ENCODE measurements at regions not wholly inside any gene's neighbourhood (a gene's known extent, or its start where the extent isn't known, plus 50 kb on each side); places are given as distances from the start of the nearest gene placed in this dataset.

DNA sequence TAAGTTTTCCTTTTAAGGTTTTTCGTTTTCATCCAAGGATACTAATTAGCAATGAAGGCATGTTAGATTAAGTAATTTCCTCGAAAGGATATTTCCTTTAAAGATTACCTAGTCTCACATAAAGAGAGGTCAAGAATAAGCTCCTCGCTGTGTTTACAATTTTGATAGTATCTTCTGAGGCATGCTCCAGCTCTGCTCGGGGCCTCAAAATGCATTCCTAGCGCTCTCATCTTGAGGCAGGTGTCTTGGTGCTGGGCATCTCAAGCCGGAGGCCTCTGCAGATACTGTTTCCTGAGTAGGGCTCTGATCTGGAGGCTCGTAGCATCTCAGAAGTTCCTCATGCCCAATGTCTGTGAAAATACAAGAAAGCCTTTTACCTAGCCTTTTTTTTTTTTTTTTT, 128.6 kb upstream of the SNX19 start:
- TF ChIP-seq, protein P1, sequence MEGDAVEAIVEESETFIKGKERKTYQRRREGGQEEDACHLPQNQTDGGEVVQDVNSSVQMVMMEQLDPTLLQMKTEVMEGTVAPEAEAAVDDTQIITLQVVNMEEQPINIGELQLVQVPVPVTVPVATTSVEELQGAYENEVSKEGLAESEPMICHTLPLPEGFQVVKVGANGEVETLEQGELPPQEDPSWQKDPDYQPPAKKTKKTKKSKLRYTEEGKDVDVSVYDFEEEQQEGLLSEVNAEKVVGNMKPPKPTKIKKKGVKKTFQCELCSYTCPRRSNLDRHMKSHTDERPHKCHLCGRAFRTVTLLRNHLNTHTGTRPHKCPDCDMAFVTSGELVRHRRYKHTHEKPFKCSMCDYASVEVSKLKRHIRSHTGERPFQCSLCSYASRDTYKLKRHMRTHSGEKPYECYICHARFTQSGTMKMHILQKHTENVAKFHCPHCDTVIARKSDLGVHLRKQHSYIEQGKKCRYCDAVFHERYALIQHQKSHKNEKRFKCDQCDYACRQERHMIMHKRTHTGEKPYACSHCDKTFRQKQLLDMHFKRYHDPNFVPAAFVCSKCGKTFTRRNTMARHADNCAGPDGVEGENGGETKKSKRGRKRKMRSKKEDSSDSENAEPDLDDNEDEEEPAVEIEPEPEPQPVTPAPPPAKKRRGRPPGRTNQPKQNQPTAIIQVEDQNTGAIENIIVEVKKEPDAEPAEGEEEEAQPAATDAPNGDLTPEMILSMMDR (conservative IDR thresholded peaks at IDR 0.05 in 1 of 2, IDR thresholded peaks at IDR 0.05 in 1 of 2; ENCODE audit: low read depth in 1 of 2, low read length in 2 of 2) = no peak
- no peak for TF ChIP-seq EZH2 (IDR thresholded peaks at IDR 0.05; ENCODE audit: low read length, missing control alignments)
- Histone ChIP-seq H3K79me2 (ENCODE audit: control insufficient read depth, insufficient read depth, low read length) (no peaks in the 10 kb centered on the region), H4K20me1 (ENCODE audit: control insufficient read depth, extremely low read depth, insufficient read depth, low read length) (no peaks in the 10 kb centered on the region), H2AFZ (ENCODE audit: low read length) (no peak overlapping the region), H3K4me2 (ENCODE audit: extremely low read depth, insufficient read depth, low read length) (no peak overlapping the region), H3K9me3 (ENCODE audit: control insufficient read depth, insufficient read depth, low read depth, low read length) (no peaks in the 10 kb centered on the region), H3K27ac (ENCODE audit: insufficient read depth, low read length) (no peak overlapping the region), H3K4me3 (replicated peaks in 1 of 4; ENCODE audit: control extremely low read depth in 1 of 4, insufficient read depth in 1 of 4, low read depth in 3 of 4, low read length in 4 of 4) (no peak overlapping the region), H3K9ac (ENCODE audit: insufficient read depth, low read length) (no peak overlapping the region), H3K4me1 (ENCODE audit: control insufficient read depth, extremely low read depth, insufficient read depth, low read length) (peaks cover 4% of the 10 kb centered on the region), H3K27me3 (ENCODE audit: control insufficient read depth, insufficient read depth, low read length) (peaks cover 3% of the 10 kb centered on the region), H3K36me3 (ENCODE audit: control insufficient read depth, insufficient read depth, low read length) (no peaks in the 10 kb centered on the region)
- no peak for DNase-seq (ENCODE audit: low read depth in 2 of 2)

DNA sequence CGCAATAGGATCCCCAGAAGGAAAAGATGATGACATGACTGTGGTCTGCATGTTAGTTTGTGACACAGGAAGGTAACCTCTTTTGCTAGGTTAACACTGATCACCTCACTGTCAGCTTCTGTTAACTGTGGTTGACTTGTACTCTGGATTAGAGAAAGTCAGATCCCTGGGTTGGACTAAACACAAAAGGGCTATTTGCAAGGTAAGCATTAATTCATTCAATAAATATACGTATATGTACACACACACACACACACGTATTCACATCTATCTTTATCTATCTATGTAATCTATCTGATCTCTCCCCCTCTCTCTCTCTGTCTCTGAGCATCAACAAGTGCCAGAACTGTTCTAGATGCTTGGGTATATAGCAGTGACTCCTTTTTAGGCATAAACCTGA, 136.1 kb upstream of the SNX19 start:
- no peak overlapping the region for H3K4me2 ChIP-seq (ENCODE audit: extremely low read depth, insufficient read depth, low read length)
- no peak overlapping the region for H2AFZ ChIP-seq (ENCODE audit: low read length)
- no peaks in the 10 kb centered on the region for H3K36me3 ChIP-seq (ENCODE audit: control insufficient read depth, insufficient read depth, low read length)
- H3K27ac ChIP-seq (ENCODE audit: insufficient read depth, low read length) = no peak overlapping the region
- DNase-seq (ENCODE audit: low read depth in 2 of 2) = no peak
- no peaks in the 10 kb centered on the region for H3K9me3 ChIP-seq (ENCODE audit: control insufficient read depth, insufficient read depth, low read depth, low read length)
- no peak overlapping the region for H3K4me3 ChIP-seq (replicated peaks in 1 of 4; ENCODE audit: control extremely low read depth in 1 of 4, insufficient read depth in 1 of 4, low read depth in 3 of 4, low read length in 4 of 4)
- no peaks in the 10 kb centered on the region for H4K20me1 ChIP-seq (ENCODE audit: control insufficient read depth, extremely low read depth, insufficient read depth, low read length)
- peaks cover 6% of the 10 kb centered on the region for H3K27me3 ChIP-seq (ENCODE audit: control insufficient read depth, insufficient read depth, low read length)
- no peak overlapping the region for H3K9ac ChIP-seq (ENCODE audit: insufficient read depth, low read length)
- TF ChIP-seq EZH2 (IDR thresholded peaks at IDR 0.05; ENCODE audit: low read length, missing control alignments) = no peak
- TF ChIP-seq, protein P1 (conservative IDR thresholded peaks at IDR 0.05 in 1 of 2, IDR thresholded peaks at IDR 0.05 in 1 of 2; ENCODE audit: low read depth in 1 of 2, low read length in 2 of 2) = no peak
- no peaks in the 10 kb centered on the region for H3K79me2 ChIP-seq (ENCODE audit: control insufficient read depth, insufficient read depth, low read length)
- H3K4me1 ChIP-seq (ENCODE audit: control insufficient read depth, extremely low read depth, insufficient read depth, low read length) = no peaks in the 10 kb centered on the region

DNA sequence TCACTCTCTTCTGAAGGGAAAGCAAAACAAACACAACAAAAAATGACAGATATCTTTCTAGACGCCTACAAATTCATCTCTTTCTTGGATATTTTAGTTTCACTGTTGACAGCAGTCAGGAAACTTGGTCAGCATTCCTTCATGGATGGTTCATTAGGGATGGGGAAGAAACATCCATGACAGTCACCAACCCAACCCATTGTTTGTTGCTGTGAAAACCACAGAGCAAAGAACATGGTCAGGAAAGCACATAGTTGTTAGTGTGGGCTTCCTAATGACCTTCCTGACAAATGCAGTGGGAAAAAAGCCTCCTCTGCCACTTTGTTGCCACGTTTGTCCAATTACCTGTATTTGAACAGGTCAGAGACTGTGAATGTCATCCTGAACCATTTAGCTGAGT, 139.8 kb upstream of the SNX19 start:
- peaks cover 3% of the 10 kb centered on the region for H3K27me3 ChIP-seq (ENCODE audit: control insufficient read depth, insufficient read depth, low read length)
- no peak overlapping the region for H3K9ac ChIP-seq (ENCODE audit: insufficient read depth, low read length)
- no peak overlapping the region for H3K4me3 ChIP-seq (replicated peaks in 1 of 4; ENCODE audit: control extremely low read depth in 1 of 4, insufficient read depth in 1 of 4, low read depth in 3 of 4, low read length in 4 of 4)
- no peak for DNase-seq (ENCODE audit: low read depth in 2 of 2)
- H3K27ac ChIP-seq (ENCODE audit: insufficient read depth, low read length) = no peak overlapping the region
- H3K4me1 ChIP-seq (ENCODE audit: control insufficient read depth, extremely low read depth, insufficient read depth, low read length) = no peaks in the 10 kb centered on the region
- no peaks in the 10 kb centered on the region for H3K9me3 ChIP-seq (ENCODE audit: control insufficient read depth, insufficient read depth, low read depth, low read length)
- H3K79me2 ChIP-seq (ENCODE audit: control insufficient read depth, insufficient read depth, low read length) = no peaks in the 10 kb centered on the region
- no peaks in the 10 kb centered on the region for H4K20me1 ChIP-seq (ENCODE audit: control insufficient read depth, extremely low read depth, insufficient read depth, low read length)
- H3K36me3 ChIP-seq (ENCODE audit: control insufficient read depth, insufficient read depth, low read length) = no peaks in the 10 kb centered on the region
- H3K4me2 ChIP-seq (ENCODE audit: extremely low read depth, insufficient read depth, low read length) = no peak overlapping the region
- H2AFZ ChIP-seq (ENCODE audit: low read length) = no peak overlapping the region
- TF ChIP-seq, protein P1 (conservative IDR thresholded peaks at IDR 0.05 in 1 of 2, IDR thresholded peaks at IDR 0.05 in 1 of 2; ENCODE audit: low read depth in 1 of 2, low read length in 2 of 2) = no peak
- no peak for TF ChIP-seq EZH2 (IDR thresholded peaks at IDR 0.05; ENCODE audit: low read length, missing control alignments)
